ENCODE measurements at regions not wholly inside any gene's neighbourhood (a gene's known extent, or its start where the extent isn't known, plus 50 kb on each side); places are given as distances from the start of the nearest gene placed in this dataset.

GRCh38 chr14:104377256-104377655 lies 202.3 kb upstream of the C14orf180 start:
- TF ChIP-seq, protein P1, sequence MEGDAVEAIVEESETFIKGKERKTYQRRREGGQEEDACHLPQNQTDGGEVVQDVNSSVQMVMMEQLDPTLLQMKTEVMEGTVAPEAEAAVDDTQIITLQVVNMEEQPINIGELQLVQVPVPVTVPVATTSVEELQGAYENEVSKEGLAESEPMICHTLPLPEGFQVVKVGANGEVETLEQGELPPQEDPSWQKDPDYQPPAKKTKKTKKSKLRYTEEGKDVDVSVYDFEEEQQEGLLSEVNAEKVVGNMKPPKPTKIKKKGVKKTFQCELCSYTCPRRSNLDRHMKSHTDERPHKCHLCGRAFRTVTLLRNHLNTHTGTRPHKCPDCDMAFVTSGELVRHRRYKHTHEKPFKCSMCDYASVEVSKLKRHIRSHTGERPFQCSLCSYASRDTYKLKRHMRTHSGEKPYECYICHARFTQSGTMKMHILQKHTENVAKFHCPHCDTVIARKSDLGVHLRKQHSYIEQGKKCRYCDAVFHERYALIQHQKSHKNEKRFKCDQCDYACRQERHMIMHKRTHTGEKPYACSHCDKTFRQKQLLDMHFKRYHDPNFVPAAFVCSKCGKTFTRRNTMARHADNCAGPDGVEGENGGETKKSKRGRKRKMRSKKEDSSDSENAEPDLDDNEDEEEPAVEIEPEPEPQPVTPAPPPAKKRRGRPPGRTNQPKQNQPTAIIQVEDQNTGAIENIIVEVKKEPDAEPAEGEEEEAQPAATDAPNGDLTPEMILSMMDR (IDR thresholded peaks at IDR 0.05) = no peak
- TF ChIP-seq POLR2A (IDR thresholded peaks at IDR 0.05) = no peak

Data from adrenal gland (tissue), 5 donors.